Activated CD8-positive, alpha-beta memory T cell treated with anti-CD3 and anti-CD28 coated beads, Interleukin-2, amount 50 U/mL, for 1 hour (primary cell): ENCODE measurements at regions not wholly inside any gene's neighbourhood (a gene's known extent, or its start where the extent isn't known, plus 50 kb on each side); places are given as distances from the start of the nearest gene placed in this dataset.

ENCODE experiments used
- DNase-seq: peaks from one replicate; pipeline ENCODE4 v3.0.0-alpha.2; 2020; ENCODE audit errors: extremely low read depth

DNA sequence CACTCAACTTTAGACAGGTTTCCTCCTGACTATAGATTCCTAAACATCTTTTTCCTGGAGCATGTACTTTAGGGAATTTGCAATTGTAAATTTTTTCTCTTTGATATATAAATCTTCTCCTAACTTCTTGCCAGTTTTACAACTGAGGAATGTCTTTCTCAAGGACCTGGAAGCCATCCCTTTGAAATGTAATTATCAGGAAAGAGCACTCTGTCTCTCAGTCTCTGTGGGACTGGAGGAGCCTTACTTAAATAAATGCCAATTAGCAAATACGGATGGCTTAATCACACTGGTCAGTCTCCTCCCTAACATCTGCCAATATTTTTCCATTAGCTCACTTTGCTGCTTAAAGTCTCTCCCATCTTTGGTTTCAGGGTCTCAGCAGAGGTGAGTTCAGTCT lies 344.3 kb upstream of the ARRDC3 start:
- no peak for DNase-seq

DNA sequence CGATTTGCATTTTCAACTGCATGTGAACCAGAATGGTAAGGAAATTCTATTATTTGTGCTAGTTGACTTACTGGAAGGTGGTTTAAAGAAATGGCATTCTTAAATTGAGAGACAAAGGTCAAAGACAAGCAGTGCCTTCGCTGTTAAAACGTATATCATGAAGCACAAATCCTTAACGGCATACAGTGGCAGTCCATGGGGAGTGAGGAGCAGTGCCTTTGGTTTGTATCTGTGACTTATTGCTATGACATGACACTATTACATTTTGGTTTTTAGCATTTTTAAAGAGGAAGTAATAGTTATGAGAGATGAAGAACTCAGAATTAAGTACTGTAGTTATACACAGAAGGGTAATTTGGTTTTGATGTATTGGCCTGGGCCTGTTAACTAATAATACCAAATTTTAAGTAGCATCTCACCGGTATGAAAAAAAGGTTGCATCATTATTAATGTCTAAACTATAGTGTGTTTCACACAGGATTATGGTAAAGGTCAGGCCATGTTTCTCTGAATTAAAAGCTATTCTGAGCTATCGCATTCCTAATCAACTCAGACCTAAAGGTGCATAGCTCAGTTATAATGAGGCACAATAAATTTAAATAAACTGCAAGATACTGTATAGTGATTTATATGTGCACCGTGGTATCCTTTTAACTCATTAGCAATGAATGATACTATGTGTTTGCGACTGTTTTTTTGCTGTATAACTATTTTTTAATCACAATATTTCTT lies 339.8 kb upstream of the ARRDC3 start:
- DNase-seq = no peak

DNA sequence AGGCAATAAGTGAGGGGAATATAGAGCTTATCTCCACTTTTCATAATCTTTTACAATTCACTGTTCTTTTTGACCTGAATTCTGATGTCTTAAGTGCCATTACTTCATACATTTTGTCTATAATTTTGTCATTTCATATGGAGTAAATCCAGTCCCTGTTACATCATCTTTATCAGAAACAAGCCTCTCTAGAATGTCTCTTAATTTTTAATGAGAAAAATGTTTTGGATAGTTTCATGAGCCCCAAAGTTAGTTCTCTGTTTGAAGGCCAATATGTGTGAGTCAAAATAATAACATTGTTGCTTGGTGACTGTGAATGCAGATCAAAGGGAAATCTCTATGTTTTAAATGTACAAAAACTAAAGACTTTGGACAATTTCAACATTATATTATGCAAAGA lies 329.6 kb upstream of the ARRDC3 start:
- DNase-seq = no peak

DNA sequence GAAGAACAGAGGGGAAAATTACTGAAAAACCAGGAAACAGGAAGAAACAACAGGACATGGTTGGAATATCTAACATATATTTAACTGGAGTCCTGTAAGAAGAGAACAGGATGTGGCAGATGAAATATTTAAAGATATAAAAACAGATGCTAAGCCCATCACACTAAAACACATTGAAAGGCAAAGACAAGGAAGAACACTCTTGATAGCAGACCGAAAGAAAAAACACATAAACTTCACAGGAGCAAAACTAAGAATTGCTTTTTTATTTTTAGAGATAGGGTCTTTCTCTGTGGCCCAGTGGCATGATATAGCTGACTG lies 324.4 kb upstream of the ARRDC3 start:
- no peak for DNase-seq

DNA sequence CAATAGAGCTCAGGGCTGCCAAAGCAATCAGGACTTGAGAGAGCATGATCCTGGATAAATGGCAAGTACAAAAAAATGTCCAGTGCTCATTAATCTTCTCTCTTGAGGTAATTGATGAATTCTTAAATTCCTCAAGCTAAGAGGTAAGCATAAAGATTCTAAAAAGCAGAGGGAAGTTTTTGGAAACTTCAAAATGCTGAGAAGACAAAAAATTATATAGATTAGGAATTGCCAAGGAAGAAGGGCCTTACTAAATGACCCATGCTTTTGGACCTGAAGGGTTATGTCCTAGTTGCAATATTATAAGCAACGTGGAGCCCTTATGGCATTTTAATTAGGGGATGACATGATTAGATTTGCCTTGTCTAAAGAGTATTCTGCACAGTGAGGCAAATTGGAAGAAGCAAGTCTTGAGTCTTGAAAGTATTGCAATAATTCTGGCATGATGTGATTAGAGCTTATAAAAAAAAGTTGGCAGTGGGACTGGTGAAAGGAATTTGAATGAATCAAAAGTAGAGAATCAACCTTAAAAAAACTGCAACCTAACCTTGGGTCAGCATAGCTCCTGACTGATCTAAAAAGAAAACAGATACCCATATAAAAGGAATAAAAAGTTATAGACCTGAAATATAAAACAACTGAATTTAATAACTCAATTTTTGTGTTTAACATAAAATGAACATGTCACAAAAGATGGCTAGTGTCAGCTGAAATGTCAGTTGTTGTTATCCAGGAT lies 323.8 kb upstream of the ARRDC3 start:
- DNase-seq = no peak

DNA sequence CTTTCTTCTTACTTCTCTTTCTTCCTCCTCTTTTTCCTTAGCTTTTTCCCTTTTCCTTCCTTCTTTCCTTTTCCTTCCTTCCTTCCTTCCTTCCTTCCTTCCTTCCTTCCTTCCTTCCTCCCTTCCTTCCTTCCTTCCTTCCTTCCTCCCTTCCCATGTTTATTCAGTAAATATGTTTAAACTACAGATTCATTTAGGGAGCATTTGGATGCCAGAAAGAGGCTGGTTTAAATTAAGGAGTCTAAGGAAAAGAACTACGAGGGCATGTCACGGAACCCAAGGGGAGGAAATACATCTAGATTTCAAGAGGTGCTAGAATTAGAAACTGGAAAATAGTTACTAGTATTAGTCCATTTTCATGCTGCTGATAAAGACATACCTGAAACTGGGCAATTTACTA lies 320.0 kb upstream of the ARRDC3 start:
- DNase-seq = no peak

DNA sequence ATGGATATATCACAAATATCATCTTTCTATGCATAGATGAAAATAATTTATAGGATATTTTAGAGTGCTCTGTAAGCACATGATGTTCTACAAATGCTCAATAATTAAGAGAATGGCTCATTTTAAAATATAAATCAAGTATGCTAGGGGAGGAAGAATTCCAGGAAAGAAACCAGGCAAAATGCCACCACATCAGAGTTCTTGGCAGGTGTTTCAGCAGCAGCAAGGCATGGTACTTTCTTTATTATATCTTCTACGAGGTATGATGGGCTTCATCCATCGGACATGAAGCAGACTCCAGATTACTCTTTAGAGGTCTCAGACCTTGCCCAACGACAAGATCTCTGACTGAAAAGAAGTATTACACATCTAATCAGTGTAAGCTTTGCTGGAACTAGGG lies 316.3 kb upstream of the ARRDC3 start:
- no peak for DNase-seq

DNA sequence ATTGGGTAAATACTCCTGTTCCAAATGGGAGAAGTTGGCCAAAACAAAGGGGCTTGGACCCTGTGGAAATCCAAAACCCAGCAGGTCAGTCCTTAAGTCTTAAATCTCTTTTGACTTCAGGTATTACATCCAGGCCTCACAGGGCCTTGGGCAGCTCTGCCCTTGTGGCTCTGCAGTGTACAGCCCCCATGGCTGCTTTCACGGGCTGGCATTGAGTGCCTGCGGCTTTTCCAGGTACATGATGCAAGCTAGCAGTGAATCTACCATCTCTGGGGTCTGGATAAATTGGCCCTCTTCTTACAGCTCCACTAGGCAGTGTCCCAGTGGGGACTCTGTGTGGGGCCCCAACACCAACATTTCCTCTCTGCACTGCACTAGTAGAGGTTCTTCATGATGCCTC lies 308.5 kb upstream of the ARRDC3 start:
- no peak for DNase-seq

DNA sequence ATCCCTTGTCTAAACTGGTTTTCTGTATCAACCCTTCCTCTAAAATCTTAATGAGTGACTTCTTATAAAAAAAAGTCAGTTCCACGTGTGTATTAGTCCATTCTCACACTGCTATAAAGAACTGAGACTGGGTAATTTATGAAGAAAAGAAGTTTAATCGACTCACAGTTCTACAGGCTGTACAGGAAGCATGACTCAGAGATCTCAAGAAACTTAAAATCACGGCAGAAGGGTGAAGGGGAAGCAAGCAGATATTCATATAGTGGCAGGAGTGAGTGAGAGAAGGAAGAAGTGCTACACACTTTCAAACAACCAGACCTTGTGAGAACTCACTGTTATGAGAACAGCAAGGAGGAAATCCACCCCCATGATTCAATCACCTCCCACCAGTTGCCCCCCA lies 307.8 kb upstream of the ARRDC3 start:
- DNase-seq = no peak

DNA sequence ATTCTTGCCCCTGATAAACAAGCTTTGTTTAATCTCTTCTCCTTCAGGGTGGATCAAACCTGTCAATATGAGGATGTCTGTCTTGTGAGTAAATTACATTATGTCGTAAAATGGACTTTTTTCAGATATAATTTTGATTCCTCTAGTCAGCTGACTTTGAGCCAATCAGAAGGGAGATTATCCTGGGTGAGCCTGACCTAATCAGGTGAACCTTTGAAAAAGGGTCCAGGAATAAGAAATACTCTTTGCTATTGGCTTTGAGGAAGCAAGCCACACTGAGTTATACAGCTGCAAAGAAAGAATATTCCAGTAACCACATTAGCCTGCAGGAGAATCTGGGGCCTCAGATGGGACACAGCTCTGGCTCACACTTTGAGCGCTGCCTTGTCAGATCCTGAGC lies 304.3 kb upstream of the ARRDC3 start:
- DNase-seq = no peak

DNA sequence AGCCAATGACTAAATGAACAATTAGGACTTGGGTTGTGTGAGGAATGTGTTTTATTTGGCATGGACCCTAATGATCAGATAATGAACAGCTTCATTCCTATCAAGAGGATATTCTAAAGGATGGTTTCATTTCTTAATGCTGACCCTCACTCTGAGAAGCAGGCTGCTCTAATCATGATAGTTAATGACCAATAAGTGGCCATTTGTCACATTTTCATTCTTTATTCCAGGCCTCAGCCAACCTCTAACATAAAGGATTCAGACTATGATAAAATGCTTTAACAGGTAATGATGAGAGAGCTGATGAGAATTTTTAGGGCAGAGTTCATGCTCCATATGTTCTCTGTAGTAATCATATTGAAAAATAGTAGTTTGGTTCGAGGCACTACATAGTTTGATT lies 301.5 kb upstream of the ARRDC3 start:
- no peak for DNase-seq

DNA sequence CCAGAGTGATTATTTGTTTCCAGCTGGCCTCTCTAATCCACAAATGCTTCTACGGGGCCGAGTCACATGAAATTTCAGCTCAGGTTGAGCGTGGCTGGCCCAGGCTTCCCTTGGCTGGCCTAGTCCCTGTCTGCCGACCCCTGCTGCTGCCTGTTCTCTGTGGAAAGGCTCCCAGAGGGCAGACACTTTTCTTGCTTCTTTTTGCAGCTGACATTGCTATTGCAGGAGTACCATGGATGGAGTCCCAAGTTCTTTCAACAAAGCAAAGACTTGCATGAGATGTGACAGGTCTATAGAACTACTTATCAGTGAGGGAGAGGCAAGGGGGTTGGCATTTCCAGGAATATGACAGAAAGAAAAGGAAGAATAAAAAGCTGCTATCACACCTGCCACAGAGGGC lies 287.4 kb upstream of the ARRDC3 start:
- DNase-seq = no peak

DNA sequence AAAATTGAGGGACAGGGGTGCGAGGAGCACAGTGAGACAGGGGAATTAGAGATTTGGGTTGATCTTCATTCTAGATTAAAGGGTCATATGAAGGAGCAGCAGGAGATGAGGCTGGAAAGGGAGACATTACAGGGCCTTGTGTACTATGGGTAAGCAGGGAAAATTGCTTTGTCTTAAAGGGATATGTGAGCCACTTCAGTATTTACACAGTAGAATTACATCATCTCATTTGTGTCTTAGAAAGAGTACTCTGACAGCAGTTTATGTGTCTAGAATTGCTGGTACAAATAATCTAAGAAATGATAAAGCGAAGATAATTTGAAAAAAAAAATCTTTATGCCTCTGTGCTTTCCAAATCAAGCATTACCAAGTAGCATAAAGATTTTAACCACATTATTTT lies 287.0 kb upstream of the ARRDC3 start:
- no peak for DNase-seq

DNA sequence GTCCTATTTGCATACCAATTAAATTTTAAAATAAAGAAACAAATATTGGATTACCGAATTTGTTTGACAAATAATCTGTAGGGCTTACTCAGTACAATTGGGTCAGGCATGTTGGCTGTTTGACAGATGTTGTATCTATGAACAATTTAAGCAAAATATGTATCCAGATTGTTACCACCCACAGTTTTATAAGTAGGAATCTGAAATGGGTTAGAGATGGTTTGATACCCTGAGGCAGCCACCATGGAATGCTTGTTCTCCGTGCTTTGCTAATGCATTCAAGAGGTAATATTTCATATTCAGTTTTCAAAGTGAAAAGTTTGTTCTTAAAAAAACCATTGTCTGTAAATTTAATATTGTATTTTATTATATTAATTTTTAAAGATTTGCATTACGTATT lies 285.1 kb upstream of the ARRDC3 start:
- DNase-seq = no peak

DNA sequence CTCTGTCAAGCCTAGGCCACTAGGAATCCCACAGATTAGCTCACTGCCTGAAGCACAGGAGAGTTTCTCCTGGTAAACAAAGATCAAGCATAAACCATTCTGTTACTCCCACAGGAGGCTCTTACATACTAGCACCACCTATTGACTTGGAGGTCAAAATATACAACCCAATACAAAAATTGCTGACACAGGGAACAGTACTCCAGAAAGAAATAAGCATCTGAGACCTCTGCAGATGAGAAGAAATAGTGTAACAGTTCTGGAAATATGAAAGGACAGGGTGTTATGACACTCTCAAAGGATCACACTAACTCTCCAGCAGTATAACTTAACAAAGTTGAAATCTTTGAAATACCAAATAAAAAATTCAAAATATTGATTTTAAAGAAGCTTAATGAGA lies 269.6 kb upstream of the ARRDC3 start:
- DNase-seq = no peak

DNA sequence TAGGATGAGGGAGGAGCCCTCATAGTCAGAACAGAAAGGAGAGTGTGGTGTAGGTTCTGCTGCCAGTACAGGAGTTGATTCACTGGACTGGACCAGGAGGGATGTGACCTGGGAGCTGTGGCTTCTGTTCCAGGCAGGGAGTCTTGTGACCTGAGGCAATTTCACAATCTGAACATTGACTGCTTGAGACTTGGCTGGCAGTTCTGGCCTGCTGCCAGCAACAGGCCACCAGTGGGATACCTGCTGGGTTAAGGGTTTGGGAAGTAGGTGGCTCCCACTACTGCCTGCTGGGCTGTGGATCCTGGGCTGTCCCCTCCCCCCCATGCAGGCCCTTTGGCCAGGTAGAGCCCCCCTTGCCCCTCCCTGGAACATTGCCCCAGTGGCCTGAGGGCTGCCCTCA lies 268.6 kb upstream of the ARRDC3 start:
- no peak for DNase-seq

DNA sequence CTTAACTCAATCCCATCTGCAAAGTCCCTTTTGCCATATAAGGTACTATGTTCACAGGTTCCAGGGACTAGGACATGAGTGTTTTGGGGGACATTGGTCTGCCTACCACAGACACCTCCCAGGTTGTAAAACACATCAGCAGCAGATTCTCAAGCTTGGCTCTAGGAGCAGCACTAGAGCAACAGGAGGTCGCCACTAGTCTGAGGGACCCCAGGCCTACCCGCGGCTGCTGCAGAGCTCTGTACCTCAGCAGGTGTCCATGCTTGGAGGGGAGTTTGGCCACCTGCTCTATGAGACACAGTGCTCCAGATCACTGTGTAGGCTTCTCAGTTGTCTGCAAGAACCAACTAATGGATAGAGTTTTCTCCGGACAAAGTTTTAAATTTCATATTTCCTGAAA lies 262.2 kb upstream of the ARRDC3 start:
- DNase-seq = no peak

DNA sequence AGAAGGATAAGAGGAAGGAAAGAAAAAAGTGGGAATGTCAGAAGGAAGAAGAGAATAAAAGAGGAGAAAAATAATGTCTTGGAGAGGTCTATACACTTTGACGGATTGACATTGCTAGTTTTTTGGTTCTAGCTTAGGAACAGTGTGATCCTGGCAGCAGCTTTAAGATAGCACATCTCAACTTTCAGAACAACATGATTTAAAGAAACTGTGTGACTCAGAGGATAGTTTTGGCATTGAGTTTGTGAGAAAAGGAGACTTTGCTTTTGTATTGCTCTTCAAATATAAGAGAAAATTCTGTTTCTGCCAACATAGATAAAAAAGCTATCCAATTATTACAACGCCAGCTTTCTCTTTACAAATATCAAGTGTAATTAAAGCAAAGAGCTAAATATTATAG lies 260.7 kb upstream of the ARRDC3 start:
- no peak for DNase-seq

DNA sequence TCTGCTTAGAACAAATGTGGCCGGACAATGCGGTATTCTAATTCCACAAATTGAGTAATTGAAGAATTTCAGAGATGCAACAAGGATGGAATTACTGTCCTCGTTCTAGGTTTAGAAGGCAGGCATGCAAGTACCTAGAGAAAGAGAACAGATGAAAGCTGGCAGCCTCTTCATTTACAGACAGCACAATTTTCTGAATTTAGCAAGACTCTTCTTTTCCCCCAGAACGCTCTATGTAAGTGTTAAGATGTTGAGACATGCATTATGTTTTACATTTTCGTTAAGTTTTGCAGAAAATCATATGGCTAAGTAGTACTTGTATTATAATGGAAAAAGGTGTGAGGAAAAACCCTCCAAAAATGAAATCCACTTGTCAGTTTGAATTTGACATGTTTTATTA lies 259.5 kb upstream of the ARRDC3 start:
- no peak for DNase-seq

DNA sequence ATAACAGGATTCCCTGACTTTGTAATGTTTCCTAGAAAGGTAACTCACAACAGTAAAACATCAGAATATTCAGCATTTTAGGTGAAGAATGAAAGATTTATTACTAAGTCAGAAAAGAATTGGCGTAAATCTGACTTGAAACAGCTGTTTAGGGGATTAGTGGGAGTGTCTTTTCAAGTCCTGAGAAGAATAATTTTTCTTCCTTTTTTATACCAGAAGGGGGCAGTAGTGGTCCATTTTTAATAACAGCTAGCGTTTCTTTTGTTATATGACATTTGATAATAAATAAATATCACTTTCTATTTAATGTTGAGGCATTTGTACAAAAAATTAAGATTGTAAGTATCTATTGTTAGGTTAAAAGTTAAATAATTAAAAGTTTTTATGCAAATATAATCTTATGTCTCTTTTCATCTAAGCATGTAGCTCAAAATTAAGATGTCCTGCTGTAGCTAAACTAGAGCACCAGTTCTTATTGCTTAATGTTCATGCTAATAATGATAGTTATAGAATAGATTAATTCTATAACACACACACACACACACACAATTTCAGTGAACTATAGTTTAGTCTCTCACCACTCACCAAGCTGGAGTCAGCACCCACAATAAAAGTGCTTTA lies 258.7 kb upstream of the ARRDC3 start:
- no peak for DNase-seq

DNA sequence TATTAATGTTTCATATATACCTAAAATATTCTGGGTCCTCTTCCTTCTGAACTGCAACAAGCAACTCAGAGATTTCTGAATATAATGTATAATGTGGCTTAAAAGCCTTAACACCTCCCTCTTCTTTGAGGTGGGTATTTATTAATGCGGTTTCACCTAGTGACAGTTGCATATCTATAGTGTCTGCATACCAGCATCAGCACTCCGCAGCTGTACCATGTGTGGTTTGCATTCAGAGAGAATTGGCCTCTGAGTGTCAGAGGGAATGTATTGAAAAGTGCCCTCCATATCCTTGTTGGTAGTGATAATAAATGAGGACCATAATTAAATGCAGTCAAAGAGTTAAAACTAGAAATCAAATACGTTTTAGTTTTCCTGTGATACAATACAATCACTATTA lies 256.6 kb upstream of the ARRDC3 start:
- no peak for DNase-seq

DNA sequence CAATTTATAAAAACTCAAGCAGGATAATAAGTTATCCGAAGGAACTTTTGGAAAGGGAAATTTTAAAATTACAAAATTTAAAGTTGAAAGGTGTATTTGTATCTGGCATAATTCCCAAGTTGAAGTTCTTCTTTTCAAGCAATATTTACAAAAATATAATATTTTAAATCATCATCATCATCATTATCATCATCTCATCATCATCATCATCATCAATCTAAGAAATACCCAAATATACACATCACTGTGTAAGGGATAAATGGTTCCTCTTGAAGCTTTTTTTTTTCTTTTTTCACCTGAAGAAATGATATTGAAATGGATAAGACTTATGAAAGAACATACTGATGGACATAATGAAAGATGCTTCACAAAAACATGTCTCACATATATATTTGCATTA lies 254.9 kb upstream of the ARRDC3 start:
- DNase-seq = no peak

DNA sequence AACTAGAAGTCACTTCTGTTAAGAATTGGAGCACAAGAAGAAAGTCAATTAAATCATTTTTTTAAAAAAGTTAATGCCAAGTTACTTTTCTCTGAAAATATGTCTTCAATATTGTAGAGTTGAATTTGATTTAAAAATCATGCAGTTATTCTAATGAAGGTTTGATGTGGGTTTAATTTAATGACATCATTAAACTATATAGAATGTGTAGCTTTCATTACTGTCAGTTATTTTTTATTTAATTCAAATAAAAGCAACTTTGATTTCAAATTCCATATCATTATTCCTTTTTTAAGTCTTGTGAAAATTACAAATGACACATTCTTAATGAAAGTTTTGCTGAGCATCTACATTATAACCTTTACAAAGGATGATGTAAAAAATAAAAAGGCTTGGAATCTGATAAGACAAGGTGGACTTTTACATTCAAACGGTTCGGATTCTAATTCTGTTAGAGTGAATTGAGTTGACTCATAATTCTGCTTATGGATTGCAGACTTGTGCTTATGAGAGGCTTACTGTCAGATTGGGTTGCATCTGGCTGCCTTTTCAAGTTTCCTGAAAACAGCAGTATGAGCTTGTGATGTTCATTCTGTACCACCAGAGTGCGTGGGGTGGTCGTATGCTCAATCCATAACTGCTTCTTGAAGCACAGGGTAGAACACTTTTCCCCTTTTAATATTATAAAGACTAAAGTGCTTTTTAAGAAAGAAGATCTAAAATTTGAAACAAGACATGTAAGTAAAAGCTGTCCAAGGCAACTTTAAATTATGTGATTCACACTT lies 253.0 kb upstream of the ARRDC3 start:
- no peak for DNase-seq
